MM.1S (cell line): ENCODE measurements at regions not wholly inside any gene's neighbourhood (a gene's known extent, or its start where the extent isn't known, plus 50 kb on each side); places are given as distances from the start of the nearest gene placed in this dataset.

Experiments
- DNase-seq: peaks from one replicate; pipeline ENCODE4 v3.0.0-alpha.2; 2015
- H2AFZ ChIP-seq: fragments of 300-600 bp; sonication (generic); 2 replicates; pipeline ENCODE4 v1.6.0; 2016; ENCODE audit warnings: antibody characterized with exemption, low read length
- H3F3A ChIP-seq: fragments of 300-600 bp; sonication (generic); 2 replicates; pipeline ENCODE4 v1.6.1; 2016; ENCODE audit warnings: mild to moderate bottlenecking, antibody characterized with exemption, low read length, moderate library complexity, mixed read lengths; ENCODE audit not compliant: insufficient read depth
- H3K27ac ChIP-seq: fragments of 300-600 bp; sonication (generic); 2 replicates; pipeline ENCODE4 v1.5.1; 2016; ENCODE audit warnings: mild to moderate bottlenecking, low read length
- H3K27me3 ChIP-seq: fragments of 300-600 bp; sonication (generic); replicated peaks from 2 replicates; pipeline ENCODE4 v1.6.0; 2016; ENCODE audit warnings: low read length; ENCODE audit not compliant: insufficient read depth
- H3K36me3 ChIP-seq: fragments of 300-600 bp; sonication (generic); replicated peaks from 2 replicates; pipeline ENCODE4 v1.6.1; 2016; ENCODE audit warnings: mild to moderate bottlenecking, low read length, mixed read lengths; ENCODE audit not compliant: insufficient read depth
- H3K4me1 ChIP-seq: fragments of 300-600 bp; sonication (generic); 2 replicates; pipeline ENCODE4 v1.6.1; 2016; ENCODE audit warnings: low read length, mixed read lengths
- H3K4me2 ChIP-seq: fragments of 300-600 bp; sonication (generic); 2 replicates; pipeline ENCODE4 v1.6.0; 2016; ENCODE audit warnings: low read depth, low read length
- H3K4me3 ChIP-seq: fragments of 300-600 bp; sonication (generic); 2 replicates; pipeline ENCODE4 v1.5.1; 2016; ENCODE audit warnings: low read length, mixed read lengths
- H3K79me2 ChIP-seq: fragments of 300-600 bp; sonication (generic); 2 replicates; pipeline ENCODE4 v1.6.1; 2016; ENCODE audit warnings: mixed run types, low read length, mixed read lengths
- H3K9ac ChIP-seq: fragments of 300-600 bp; sonication (generic); 2 replicates; pipeline ENCODE4 v1.6.1; 2016; ENCODE audit warnings: low read length, mixed read lengths
- H3K9me2 ChIP-seq: fragments of 300-600 bp; sonication (generic); replicated peaks from 2 replicates; pipeline ENCODE4 v1.6.1; 2016; ENCODE audit warnings: mild to moderate bottlenecking, low read length, mixed read lengths; ENCODE audit not compliant: insufficient read depth
- H3K9me3 ChIP-seq: fragments of 300-600 bp; sonication (generic); replicated peaks from 2 replicates; pipeline ENCODE4 v1.6.1; 2016; ENCODE audit warnings: mild to moderate bottlenecking, low read length, mixed read lengths; ENCODE audit not compliant: insufficient read depth
- H4K20me1 ChIP-seq: fragments of 300-600 bp; sonication (generic); 2 replicates; pipeline ENCODE4 v1.6.1; 2016; ENCODE audit warnings: mild to moderate bottlenecking, low read length, moderate library complexity, mixed read lengths; ENCODE audit not compliant: insufficient read depth
- CTCF ChIP-seq: fragments of 300-600 bp; sonication (generic); IDR thresholded peaks from 2 replicates; pipeline ENCODE4 v1.5.1; 2016; ENCODE audit warnings: antibody characterized with exemption, low read length, mixed read lengths
- EZH2 ChIP-seq: fragments of 300-600 bp; sonication (generic); optimal IDR thresholded peaks from 2 replicates; pipeline ENCODE3; 2017; ENCODE audit warnings: low read depth, mild to moderate bottlenecking, antibody characterized with exemption, low read length, mixed read lengths
- EZH2phosphoT487 ChIP-seq: fragments of 300-600 bp; sonication (generic); IDR thresholded peaks from 2 replicates; pipeline ENCODE4 v1.6.1; 2018; ENCODE audit warnings: antibody characterized with exemption, low read length

- H3K4me2 ChIP-seq: no peak overlapping the region
- H3K9ac ChIP-seq: no peak overlapping the region
- H2AFZ ChIP-seq: no peak overlapping the region
- no peak for DNase-seq
- H3K27me3 ChIP-seq: no peaks in the 10 kb centered on the region
- H3K9me3 ChIP-seq: no peaks in the 10 kb centered on the region
- H3K9me2 ChIP-seq: no peaks in the 10 kb centered on the region
- H3K4me1 ChIP-seq: peaks cover 13% of the 10 kb centered on the region
- no peak overlapping the region for H3K27ac ChIP-seq
- TF ChIP-seq CTCF (no peak), EZH2phosphoT487 (no peak), EZH2 (no peak)
- H3K36me3 ChIP-seq: no peaks in the 10 kb centered on the region
- H3K79me2 ChIP-seq: no peaks in the 10 kb centered on the region
- no peaks in the 10 kb centered on the region for H4K20me1 ChIP-seq
- H3K4me3 ChIP-seq: no peak overlapping the region
- H3F3A ChIP-seq: no peaks in the 10 kb centered on the region; the same call in 1 of the 2 replicates
Observed at GRCh38 chr14:54048311-54048710, 91.7 kb upstream of the BMP4 start.

- H3K9me2 ChIP-seq: no peaks in the 10 kb centered on the region
- H3K27me3 ChIP-seq: no peaks in the 10 kb centered on the region
- no peaks in the 10 kb centered on the region for H3K79me2 ChIP-seq
- no peaks in the 10 kb centered on the region for H3K9me3 ChIP-seq
- no peaks in the 10 kb centered on the region; the same call in 1 of the 2 replicates for H3F3A ChIP-seq
- H3K4me3 ChIP-seq: no peak overlapping the region
- no peaks in the 10 kb centered on the region for H4K20me1 ChIP-seq
- H2AFZ ChIP-seq: no peak overlapping the region
- H3K27ac ChIP-seq: no peak overlapping the region
- no peak for TF ChIP-seq EZH2phosphoT487
- TF ChIP-seq CTCF: no peak
- no peak for TF ChIP-seq EZH2
- DNase-seq: no peak
- no peak overlapping the region for H3K4me2 ChIP-seq
- H3K36me3 ChIP-seq: no peaks in the 10 kb centered on the region
- peaks cover 11% of the 10 kb centered on the region for H3K4me1 ChIP-seq
- no peak overlapping the region for H3K9ac ChIP-seq
Observed at GRCh38 chr14:54048736-54049135, 92.1 kb upstream of the BMP4 start.

GRCh38 chr14:54050759-54051158 is 94.1 kb upstream of the BMP4 start:
- no peaks in the 10 kb centered on the region for H3F3A ChIP-seq

More at GRCh38 chr14:54050759-54051158, 94.1 kb upstream of the BMP4 start:
- H4K20me1 ChIP-seq: no peaks in the 10 kb centered on the region
- H3K4me1 ChIP-seq: no peaks in the 10 kb centered on the region
- H3K4me2 ChIP-seq: no peak overlapping the region
- H3K36me3 ChIP-seq: no peaks in the 10 kb centered on the region
- no peak overlapping the region for H3K9ac ChIP-seq
- H3K4me3 ChIP-seq: no peak overlapping the region
- H3K27me3 ChIP-seq: no peaks in the 10 kb centered on the region
- TF ChIP-seq EZH2phosphoT487 (no peak), EZH2 (no peak), CTCF (no peak)
- no peaks in the 10 kb centered on the region for H3K79me2 ChIP-seq
- DNase-seq: no peak
- no peaks in the 10 kb centered on the region for H3K9me2 ChIP-seq
- H3K9me3 ChIP-seq: no peaks in the 10 kb centered on the region
- H3K27ac ChIP-seq: no peak overlapping the region
- H2AFZ ChIP-seq: no peak overlapping the region
